HEK293 (cell line): ENCODE measurements at regions not wholly inside any gene's neighbourhood (a gene's known extent, or its start where the extent isn't known, plus 50 kb on each side); places are given as distances from the start of the nearest gene placed in this dataset.

Source experiments
- CTCF ChIA-PET: fragments of 350-600 bp; formaldehyde crosslinking; extraction: SDS; loops from one replicate; lab custom pipeline; 2021; ENCODE audit warnings: antibody characterized with exemption; lab: Yijun Ruan, JAX
- POLR2A ChIA-PET: fragments of 300-600 bp; formaldehyde crosslinking; extraction: SDS; loops from one replicate; lab custom pipeline; 2020; ENCODE audit warnings: antibody characterized with exemption, inconsistent platforms; lab: Yijun Ruan, JAX
- H3K27ac ChIP-seq: fragments of 200-500 bp; sonication (Bioruptor generic); 2 replicates; pipeline ENCODE4 v1.5.1; 2014; ENCODE audit warnings: low read depth, low read length, control low read depth, inconsistent platforms; ENCODE audit errors: extremely low read depth
- H3K36me3 ChIP-seq, 2 experiments: fragments of 200-500 bp in 1 of 2; sonication (Bioruptor generic) in 1 of 2; 1 replicate in 1 of 2; 2 replicates in 1 of 2; pipeline ENCODE4 v1.5.1; 2014 to 2017; ENCODE audit warnings: inconsistent platforms in 2 of 2, low read length in 2 of 2; ENCODE audit not compliant: control insufficient read depth in 2 of 2, insufficient read depth in 1 of 2
- H3K4me1 ChIP-seq: fragments of 200-500 bp; sonication (Bioruptor generic); 2 replicates; pipeline ENCODE4 v1.5.1; 2014; ENCODE audit warnings: mild to moderate bottlenecking, low read length, inconsistent platforms; ENCODE audit not compliant: control insufficient read depth, insufficient read depth
- H3K4me3 ChIP-seq: 2 replicates; pipeline ENCODE4 v1.5.1; 2011; ENCODE audit warnings: low read depth, mild to moderate bottlenecking, control low read depth, low read length, moderate library complexity
- H3K9me3 ChIP-seq: fragments of 200-500 bp; sonication (Bioruptor generic); 2 replicates; pipeline ENCODE4 v1.5.1; 2014; ENCODE audit warnings: low read depth, low read length, inconsistent platforms; ENCODE audit not compliant: control insufficient read depth, insufficient read depth
- SP3 ChIP-seq: fragments of 450-650 bp; formaldehyde crosslinking; IDR thresholded peaks from 2 replicates; pipeline ENCODE4 v1.5.1; 2016; ENCODE audit warnings: missing biosample characterization, missing genetic modification characterization
- TCF7L2 ChIP-seq: IDR thresholded peaks from 2 replicates; pipeline ENCODE4 v1.6.1; 2011; ENCODE audit warnings: low read depth, mild to moderate bottlenecking, inconsistent platforms, low read length, moderate library complexity, borderline replicate concordance
- ZNF518A ChIP-seq: fragments of 450-650 bp; formaldehyde crosslinking; conservative IDR thresholded peaks from 2 replicates; pipeline ENCODE4 v1.5.1; 2016; ENCODE audit warnings: low read depth, missing biosample characterization, missing genetic modification characterization
- ZSCAN4 ChIP-seq: fragments of 450-650 bp; formaldehyde crosslinking; IDR thresholded peaks from 2 replicates; pipeline ENCODE4 v1.5.1; 2017; ENCODE audit warnings: missing biosample characterization, missing genetic modification characterization

- ChIA-PET POLR2A (no interaction called here), CTCF (no interaction called here)
- Histone ChIP-seq H3K4me1 (no peaks in the 10 kb centered on the region), H3K9me3 (no peaks in the 10 kb centered on the region), H3K4me3 (no peak overlapping the region), H3K27ac (no peak overlapping the region), H3K36me3 (no peaks in the 10 kb centered on the region)
- TF ChIP-seq TCF7L2 (no peak), SP3 (tag by site-specific recombination) (no peak), ZSCAN4 (tag by site-specific recombination) (no peak), ZNF518A (tag by site-specific recombination) (no peak)
These were observed 143.1 kb downstream of the SLC41A2 start for GRCh38 chr12:104814944-104815343.
